ENCODE measurements at regions not wholly inside any gene's neighbourhood (a gene's known extent, or its start where the extent isn't known, plus 50 kb on each side); places are given as distances from the start of the nearest gene placed in this dataset.

GRCh38 chr14:103255555-103255954 lies 78.5 kb upstream of the EIF5 start:
- DNase-seq (ENCODE audit: extremely low read depth in 1 of 11, low read depth in 9 of 11, low spot score in 4 of 11), result no peak

DNA sequence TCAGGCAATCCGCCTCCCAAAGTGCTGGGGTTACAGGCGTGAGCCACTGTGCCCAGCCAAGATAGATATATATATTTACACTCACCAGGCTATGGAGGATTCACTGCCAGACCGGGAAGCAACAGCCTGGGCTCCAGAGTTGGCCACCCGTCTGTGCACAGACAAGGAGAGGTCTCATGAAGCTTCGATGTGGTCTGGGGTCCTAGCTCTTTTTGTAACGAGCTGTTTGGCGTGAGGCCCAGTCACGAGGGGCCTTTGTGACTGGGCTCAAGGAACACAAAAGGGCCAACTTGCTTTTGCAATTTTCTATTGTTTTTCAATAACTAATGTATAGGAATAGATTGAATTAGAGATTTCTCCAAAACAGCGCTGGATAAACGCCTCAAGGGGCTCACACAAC lies 77.6 kb upstream of the EIF5 start:
- no peak for DNase-seq (ENCODE audit: extremely low read depth in 1 of 11, low read depth in 9 of 11, low spot score in 4 of 11)

GRCh38 chr14:103257211-103257962 lies 76.7 kb upstream of the EIF5 start:
- DNase-seq (ENCODE audit: extremely low read depth in 1 of 11, low read depth in 9 of 11, low spot score in 4 of 11), result no peak

- no peak for DNase-seq (ENCODE audit: extremely low read depth in 1 of 11, low read depth in 9 of 11, low spot score in 4 of 11)
Measured at GRCh38 chr14:103258211-103258610, 75.8 kb upstream of the EIF5 start.

DNA sequence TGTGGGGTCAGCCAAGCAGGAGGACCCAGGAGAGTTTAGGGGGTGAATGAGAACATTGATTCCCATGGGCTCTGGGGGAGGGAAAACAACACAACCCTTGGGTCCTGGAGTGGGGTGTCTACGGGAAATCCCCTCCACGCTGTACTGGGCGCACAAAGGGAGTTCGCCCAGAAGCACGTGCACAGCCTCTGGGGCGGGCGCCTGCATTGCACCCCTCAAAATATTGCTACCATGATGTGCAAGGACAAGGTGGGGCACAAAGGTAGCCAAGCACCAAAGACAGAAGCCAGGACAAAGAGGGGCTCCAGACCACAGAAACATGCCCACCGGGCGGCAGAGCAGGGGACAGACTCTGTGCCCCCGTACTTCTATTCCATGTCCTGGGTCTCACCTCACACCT lies 74.9 kb upstream of the EIF5 start:
- no peak for DNase-seq (ENCODE audit: extremely low read depth in 1 of 11, low read depth in 9 of 11, low spot score in 4 of 11)

DNA sequence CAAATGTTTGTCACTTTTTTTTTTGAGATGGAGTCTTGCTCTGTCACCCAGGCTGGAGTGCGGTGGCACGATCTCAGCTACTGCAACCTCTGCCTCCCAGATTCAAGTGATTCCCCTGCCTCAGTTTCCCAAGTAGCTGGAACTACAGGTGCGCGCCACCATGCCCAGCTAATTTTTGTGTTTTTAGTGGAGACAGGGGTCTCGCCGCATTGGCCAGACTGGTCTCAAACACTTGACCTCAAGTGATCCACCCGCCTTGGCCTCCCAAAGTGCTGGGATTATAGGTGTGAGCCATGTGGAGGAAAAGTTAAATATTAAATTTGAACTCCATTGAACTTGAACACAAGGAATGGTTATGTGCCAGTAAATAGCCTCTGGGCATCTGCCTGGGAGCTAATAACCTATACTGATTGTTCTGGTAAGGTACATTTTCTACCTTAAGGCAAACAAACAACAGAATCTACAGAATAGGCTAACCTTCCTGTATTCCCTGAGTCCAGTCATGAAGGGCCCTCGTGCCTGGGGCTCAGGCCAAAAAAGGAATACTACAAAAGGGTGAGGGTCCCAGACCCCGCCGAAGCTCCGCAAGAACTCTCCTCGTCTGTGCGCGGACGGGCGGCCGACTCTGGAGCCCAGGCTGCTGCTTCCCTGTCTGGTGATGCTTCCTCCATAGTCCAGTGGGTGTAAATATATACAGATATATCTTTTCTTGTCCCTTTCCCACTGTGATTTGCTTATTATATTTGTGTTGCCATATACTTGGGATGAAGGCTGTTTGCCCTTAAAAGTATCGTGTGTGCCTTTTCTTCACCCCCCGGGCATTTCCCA lies 74.0 kb upstream of the EIF5 start:
- DNase-seq (ENCODE audit: extremely low read depth in 1 of 11, low read depth in 9 of 11, low spot score in 4 of 11), result no peak

DNA sequence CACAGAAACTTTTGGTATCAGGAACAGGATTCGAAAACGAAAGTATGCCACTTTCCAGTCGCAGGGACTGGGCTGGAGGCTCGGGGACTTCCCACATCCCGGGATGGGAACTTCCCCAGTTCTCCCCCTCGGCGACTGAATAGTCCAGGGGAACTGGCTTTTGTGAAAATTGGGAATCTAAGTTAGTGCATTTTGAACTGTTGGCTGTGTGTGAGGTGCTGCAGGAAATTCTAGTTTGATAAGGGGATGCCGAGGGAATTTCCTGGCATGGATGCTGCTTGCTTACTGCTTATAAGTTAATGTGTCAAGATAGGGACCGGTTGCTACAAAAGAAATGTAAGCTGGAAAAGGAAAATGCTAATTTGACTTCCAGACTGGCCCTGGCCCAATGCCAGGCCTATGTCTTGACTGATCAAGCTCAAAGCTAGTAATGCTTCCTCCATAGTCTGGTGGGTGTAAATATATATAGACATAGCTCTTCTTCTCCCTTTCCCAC lies 73.4 kb upstream of the EIF5 start:
- peak in 1 of 11 donors; percentile 22 for DNase-seq (ENCODE audit: extremely low read depth in 1 of 11, low read depth in 9 of 11, low spot score in 4 of 11)

DNA sequence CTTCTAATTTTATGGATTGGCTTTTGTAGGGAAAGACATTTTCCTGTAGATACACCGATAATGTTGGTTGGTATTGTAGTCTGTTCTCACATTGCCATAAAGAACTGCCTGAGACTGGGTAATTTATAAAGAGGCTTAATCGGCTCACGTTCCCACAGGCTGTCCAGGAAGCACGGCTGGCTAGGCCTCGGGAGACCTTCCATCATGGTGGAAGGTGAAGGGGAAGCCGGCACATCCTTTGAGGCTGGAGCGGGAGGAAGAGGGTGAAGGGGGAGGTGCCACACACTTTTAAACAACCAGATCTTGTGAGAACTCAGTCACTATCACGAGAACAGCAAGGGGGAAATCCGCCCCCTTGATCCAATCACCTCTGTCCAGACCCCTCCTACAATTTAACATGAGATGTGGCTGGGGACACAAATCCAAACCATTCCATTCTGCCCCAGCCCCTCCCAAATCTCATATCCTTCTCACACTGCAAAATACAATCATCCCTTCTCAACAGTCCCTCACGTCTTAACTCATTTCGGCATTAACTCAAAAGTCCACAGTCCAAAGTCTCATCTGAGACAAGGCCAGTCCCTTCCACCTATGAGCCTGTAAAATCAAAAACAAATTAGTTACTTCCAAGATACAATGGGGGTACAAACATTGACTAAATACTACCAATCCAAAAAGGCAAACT lies 66.7 kb upstream of the EIF5 start:
- no peak for DNase-seq (ENCODE audit: extremely low read depth in 1 of 11, low read depth in 9 of 11, low spot score in 4 of 11)

- DNase-seq (ENCODE audit: extremely low read depth in 1 of 11, low read depth in 9 of 11, low spot score in 4 of 11), result no peak
Measured at GRCh38 chr14:103271189-103271588, 62.8 kb upstream of the EIF5 start.

DNA sequence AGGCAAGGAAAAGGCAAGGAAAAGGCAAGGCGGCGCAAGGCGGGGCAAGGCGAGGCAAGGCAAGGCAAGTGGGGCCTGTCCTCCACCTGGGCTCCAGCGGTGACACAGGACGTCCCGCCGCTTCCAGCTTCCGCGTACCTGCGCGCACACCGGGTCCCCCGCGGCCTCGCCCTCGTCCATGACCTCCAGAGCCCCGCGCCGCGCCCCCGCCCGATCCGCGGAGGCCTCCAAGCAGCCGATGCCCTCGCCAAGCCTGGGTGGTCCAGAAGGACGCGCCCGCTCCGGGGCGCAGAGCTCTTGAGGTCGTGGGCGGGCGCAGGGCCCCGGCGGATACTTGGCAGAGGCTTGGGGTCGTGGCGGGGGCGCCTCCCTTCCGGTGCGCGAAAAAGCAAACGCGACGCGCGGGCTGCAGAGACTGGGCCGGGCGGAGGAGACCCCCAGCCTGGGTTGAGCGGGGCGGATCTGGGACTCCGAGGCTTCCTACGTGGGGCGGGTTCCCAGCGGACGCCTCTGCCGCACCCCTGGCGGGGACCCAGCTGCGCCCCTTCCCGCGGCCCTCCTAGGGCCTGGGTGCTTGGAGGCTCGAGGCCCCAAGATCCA lies 60.8 kb upstream of the EIF5 start:
- no peak for DNase-seq (ENCODE audit: extremely low read depth in 1 of 11, low read depth in 9 of 11, low spot score in 4 of 11)

- no peak for DNase-seq (ENCODE audit: extremely low read depth in 1 of 11, low read depth in 9 of 11, low spot score in 4 of 11)
Measured at GRCh38 chr14:103273745-103274615, 60.1 kb upstream of the EIF5 start.

- DNase-seq (ENCODE audit: extremely low read depth in 1 of 11, low read depth in 9 of 11, low spot score in 4 of 11), result no peak
Measured at GRCh38 chr14:103275000-103275399, 59.0 kb upstream of the EIF5 start.

DNA sequence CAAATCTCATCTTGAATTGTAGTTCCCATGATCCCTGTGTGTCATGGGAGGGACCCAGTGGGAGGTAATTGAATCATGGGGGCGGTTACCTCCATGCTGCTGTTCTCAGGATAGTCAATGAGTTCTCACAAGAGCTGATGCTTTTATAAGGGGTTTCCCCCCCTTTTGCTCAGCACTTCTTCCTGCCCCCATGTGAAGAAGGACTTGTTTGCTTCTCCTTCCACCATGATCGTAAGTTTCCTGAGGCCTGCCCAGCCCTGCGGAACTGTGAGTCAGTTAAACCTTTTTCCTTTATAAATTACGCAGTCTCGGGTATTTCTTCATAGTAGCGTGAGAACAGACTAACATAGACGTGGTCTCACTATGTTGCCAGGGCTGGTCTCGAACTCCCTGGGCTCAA lies 56.1 kb upstream of the EIF5 start:
- DNase-seq (ENCODE audit: extremely low read depth in 1 of 11, low read depth in 9 of 11, low spot score in 4 of 11), result no peak

GRCh38 chr14:103279142-103280025 lies 54.7 kb upstream of the EIF5 start:
- DNase-seq (ENCODE audit: extremely low read depth in 1 of 11, low read depth in 9 of 11, low spot score in 4 of 11), result peak in 1 of 11 donors; percentile 37

DNA sequence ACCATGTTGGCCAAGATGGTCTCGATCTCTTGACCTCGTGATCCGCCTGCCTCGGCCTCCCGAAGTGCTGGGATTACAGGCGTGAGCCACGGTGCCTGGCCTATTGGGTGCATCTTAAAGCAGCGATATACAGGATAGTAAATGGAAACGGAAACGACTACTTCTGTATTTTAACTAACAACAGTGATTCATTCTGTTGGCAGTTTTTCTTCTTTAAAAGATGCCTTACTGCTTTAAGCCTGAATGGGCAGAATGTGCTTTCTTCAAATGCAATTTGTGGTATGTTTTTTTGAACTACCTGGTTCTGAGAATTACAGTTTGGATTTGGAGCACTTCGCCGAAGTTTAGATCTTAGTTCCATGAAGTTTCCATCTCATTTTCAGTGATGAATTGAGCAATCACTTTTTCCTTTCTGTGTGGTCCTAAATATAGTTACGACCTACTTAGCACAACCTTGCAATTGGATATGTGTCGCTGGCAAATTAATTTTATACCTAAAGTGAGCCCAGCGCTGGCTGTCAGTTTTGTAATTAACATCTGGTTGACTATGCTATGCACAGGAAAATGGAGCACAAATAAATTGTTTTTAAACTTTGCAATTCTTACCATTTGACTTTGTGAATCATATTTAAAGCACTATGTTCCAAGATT lies 53.6 kb upstream of the EIF5 start:
- no peak for DNase-seq (ENCODE audit: extremely low read depth in 1 of 11, low read depth in 9 of 11, low spot score in 4 of 11)

- DNase-seq (ENCODE audit: extremely low read depth in 1 of 11, low read depth in 9 of 11, low spot score in 4 of 11), result peak in 8 of 11 donors; percentile 47 to 79 (median 70)
Measured at GRCh38 chr14:103281496-103282231, 52.4 kb upstream of the EIF5 start.
